Liver (tissue), 3 donors: ENCODE measurements at regions not wholly inside any gene's neighbourhood (a gene's known extent, or its start where the extent isn't known, plus 50 kb on each side); places are given as distances from the start of the nearest gene placed in this dataset.

Source experiments
- CTCF ChIP-seq: fragments of 150-350 bp; IDR thresholded peaks from 2 replicates; pipeline ENCODE4 v1.5.1; 2017; ENCODE audit warnings: improper control_type of control experiment, low read depth, low read length; ENCODE audit not compliant: missing input control
- EGR1 ChIP-seq, 2 donors: IDR thresholded peaks; 2 replicates each; pipeline ENCODE4 v1.6.1; 2016 to 2018; ENCODE audit warnings: antibody characterized with exemption in 2 of 2, low read depth in 2 of 2
- JUND ChIP-seq, 2 donors: IDR thresholded peaks; 2 replicates each; pipeline ENCODE4 v1.6.1; 2016; ENCODE audit warnings: antibody characterized with exemption in 2 of 2
- RAD21 ChIP-seq, 2 donors: IDR thresholded peaks; 2 replicates each; pipeline ENCODE4 v1.6.1; 2016; ENCODE audit warnings: antibody characterized with exemption in 2 of 2, mild to moderate bottlenecking in 2 of 2
- REST ChIP-seq: IDR thresholded peaks from 2 replicates; pipeline ENCODE4 v1.6.1; 2016; ENCODE audit warnings: antibody characterized with exemption, mild to moderate bottlenecking
- SP1 ChIP-seq: IDR thresholded peaks from 2 replicates; pipeline ENCODE4 v1.6.1; 2018; ENCODE audit warnings: antibody characterized with exemption, mild to moderate bottlenecking
- YY1 ChIP-seq: IDR thresholded peaks from 2 replicates; pipeline ENCODE4 v1.6.1; 2016; ENCODE audit warnings: antibody characterized with exemption, mild to moderate bottlenecking
- ZBTB33 ChIP-seq: IDR thresholded peaks from 2 replicates; pipeline ENCODE4 v1.6.1; 2016; ENCODE audit warnings: antibody characterized with exemption
- TF ChIP-seq, protein P1 (sequence below): IDR thresholded peaks from 2 replicates; pipeline ENCODE4 v1.6.1; 2016; ENCODE audit warnings: antibody characterized with exemption
- donor health status: healthy.
- donor health status: healthy.

GRCh38 chr12:132413931-132414588 is 75.9 kb upstream of the FBRSL1 start:
- TF ChIP-seq SP1 (no peak), CTCF (peak; percentile 21), JUND (IDR thresholded peaks at IDR 0.05) (no peak), YY1 (no peak), REST (no peak), RAD21 (IDR thresholded peaks at IDR 0.05) (no peak), ZBTB33 (no peak), EGR1 (IDR thresholded peaks at IDR 0.05; ENCODE audit: low read depth in 2 of 2) (no peak)
- TF ChIP-seq, protein P1, sequence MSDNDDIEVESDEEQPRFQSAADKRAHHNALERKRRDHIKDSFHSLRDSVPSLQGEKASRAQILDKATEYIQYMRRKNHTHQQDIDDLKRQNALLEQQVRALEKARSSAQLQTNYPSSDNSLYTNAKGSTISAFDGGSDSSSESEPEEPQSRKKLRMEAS = no peak
